ENCODE measurements at regions not wholly inside any gene's neighbourhood (a gene's known extent, or its start where the extent isn't known, plus 50 kb on each side); places are given as distances from the start of the nearest gene placed in this dataset.

GRCh38 chr6:11653028-11653583 lies 115.6 kb downstream of the TMEM170B start:
- Histone ChIP-seq H2BK20ac (ENCODE audit: low read depth, low read length) (peak overlapping the region; percentile 99), H3K14ac (replicated peaks; ENCODE audit: low read depth, low read length) (peak overlapping the region; percentile 87), H3K27ac (ENCODE audit: insufficient read depth, low read length) (peak overlapping the region; percentile 63), H2AFZ (replicated peaks; ENCODE audit: low read length, poor library complexity) (peak overlapping the region; percentile 56), H2BK5ac (ENCODE audit: low read depth, low read length, poor library complexity, severe bottlenecking) (peak overlapping the region; percentile 89), H3K4me1 (ENCODE audit: control insufficient read depth, insufficient read depth, low read length) (peaks cover 36% of the 10 kb centered on the region), H3K9ac (ENCODE audit: low read depth, low read length) (no peak overlapping the region), H3K18ac (ENCODE audit: low read depth, low read length) (peak overlapping the region; percentile 62), H3K4me2 (ENCODE audit: low read depth, low read length) (peak overlapping the region; percentile 16), H4K20me1 (ENCODE audit: insufficient read depth, low read length) (no peaks in the 10 kb centered on the region), H4K5ac (ENCODE audit: low read depth, low read length) (peak overlapping the region; percentile 13; the same call in 1 of the 2 replicates), H3K9me1 (ENCODE audit: insufficient read depth, low read length) (peaks cover 27% of the 10 kb centered on the region), H3K27me3 (ENCODE audit: control insufficient read depth, insufficient read depth, low read length) (no peaks in the 10 kb centered on the region), H3K23ac (ENCODE audit: low read depth, low read length) (peak overlapping the region; percentile 89), H2BK120ac (ENCODE audit: low read depth, low read length) (peak overlapping the region; percentile 97), H3K9me3 (ENCODE audit: control insufficient read depth, insufficient read depth, low read length) (no peaks in the 10 kb centered on the region), H3K4me3 (ENCODE audit: insufficient read depth, low read depth, low read length) (no peak overlapping the region), H4K91ac (ENCODE audit: insufficient read depth, low read depth, low read length) (peak overlapping the region; percentile 96), H2AK9ac (replicated peaks; ENCODE audit: low read depth, low read length, poor library complexity) (peak overlapping the region; percentile 66), H3K56ac (ENCODE audit: extremely low read depth, insufficient read depth, low read length) (peak overlapping the region; percentile 86), H3K79me1 (ENCODE audit: low read depth in 1 of 2, low read length in 2 of 2) (peaks cover 0 to 13% of the 10 kb centered on the region in 2 experiments; a peak in 2 of 4 replicates), H3K4ac (ENCODE audit: low read depth, low read length) (peak overlapping the region; percentile 95), H2BK15ac (ENCODE audit: low read depth, low read length) (peak overlapping the region; percentile 93; the same call in 2 of the 3 replicates), H3K36me3 (ENCODE audit: control insufficient read depth, insufficient read depth, low read length) (no peaks in the 10 kb centered on the region), H2AK5ac (ENCODE audit: low read depth, low read length) (peak overlapping the region; percentile 78), H4K8ac (ENCODE audit: low read depth in 2 of 2, low read length in 2 of 2) (peak overlapping the region; percentile 53 to 93; a peak in 3 of 4 replicates)
- POLR2A ChIA-PET (ENCODE audit: unreplicated experiment) = interaction anchor here (1.3 kb wide), 1 partner anchor 37 kb away, joined by 3 read pairs; no protein-coding TSS in a partner anchor
- BruUV-seq (replicated peaks) = no TSS peak
- no peak for TF ChIP-seq POLR2A (IDR thresholded peaks at IDR 0.05; ENCODE audit: low read depth, low read length)
- TF ChIP-seq CHD1 (IDR thresholded peaks at IDR 0.05; ENCODE audit: low read depth, low read length) = no peak
- TF ChIP-seq MAZ (IDR thresholded peaks at IDR 0.05; ENCODE audit: borderline replicate concordance, low read depth, low read length) = peak; percentile 40; the same call in 1 of the 2 replicates
- no peak for TF ChIP-seq CTCF (conservative IDR thresholded peaks at IDR 0.05; ENCODE audit: low read depth, low read length)
- peak; percentile 59 for TF ChIP-seq RCOR1 (IDR thresholded peaks at IDR 0.05; ENCODE audit: insufficient replicate concordance, low read length)
- TF ChIP-seq, protein P1, sequence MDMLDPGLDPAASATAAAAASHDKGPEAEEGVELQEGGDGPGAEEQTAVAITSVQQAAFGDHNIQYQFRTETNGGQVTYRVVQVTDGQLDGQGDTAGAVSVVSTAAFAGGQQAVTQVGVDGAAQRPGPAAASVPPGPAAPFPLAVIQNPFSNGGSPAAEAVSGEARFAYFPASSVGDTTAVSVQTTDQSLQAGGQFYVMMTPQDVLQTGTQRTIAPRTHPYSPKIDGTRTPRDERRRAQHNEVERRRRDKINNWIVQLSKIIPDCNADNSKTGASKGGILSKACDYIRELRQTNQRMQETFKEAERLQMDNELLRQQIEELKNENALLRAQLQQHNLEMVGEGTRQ (IDR thresholded peaks at IDR 0.05; ENCODE audit: low read depth, low read length) = no peak
- TF ChIP-seq, protein P2, sequence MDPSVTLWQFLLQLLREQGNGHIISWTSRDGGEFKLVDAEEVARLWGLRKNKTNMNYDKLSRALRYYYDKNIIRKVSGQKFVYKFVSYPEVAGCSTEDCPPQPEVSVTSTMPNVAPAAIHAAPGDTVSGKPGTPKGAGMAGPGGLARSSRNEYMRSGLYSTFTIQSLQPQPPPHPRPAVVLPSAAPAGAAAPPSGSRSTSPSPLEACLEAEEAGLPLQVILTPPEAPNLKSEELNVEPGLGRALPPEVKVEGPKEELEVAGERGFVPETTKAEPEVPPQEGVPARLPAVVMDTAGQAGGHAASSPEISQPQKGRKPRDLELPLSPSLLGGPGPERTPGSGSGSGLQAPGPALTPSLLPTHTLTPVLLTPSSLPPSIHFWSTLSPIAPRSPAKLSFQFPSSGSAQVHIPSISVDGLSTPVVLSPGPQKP (IDR thresholded peaks at IDR 0.05; ENCODE audit: borderline replicate concordance, low read depth, low read length) = no peak
- 0 out of 2 replicates have a peak, but pooled peaks have one; percentile 0 for TF ChIP-seq MAFK (IDR thresholded peaks at IDR 0.05; ENCODE audit: low read depth, low read length)
- 0 out of 2 replicates have a peak, but pooled peaks have one; percentile 39 for TF ChIP-seq MXI1 (IDR thresholded peaks at IDR 0.05; ENCODE audit: borderline replicate concordance, low read depth, low read length)
- TF ChIP-seq CEBPB (IDR thresholded peaks at IDR 0.05; ENCODE audit: low read depth, low read length) = 0 out of 2 replicates have a peak, but pooled peaks have one; percentile 9
- peak; percentile 94 for TF ChIP-seq FOS (IDR thresholded peaks at IDR 0.05; ENCODE audit: low read depth, low read length)
- TF ChIP-seq BHLHE40 (IDR thresholded peaks at IDR 0.05; ENCODE audit: low read depth, low read length) = peak; percentile 81
- intact Hi-C loops (cut with micrococcal nuclease) = loop anchor here (1.0 to 10.0 kb wide), 3 partner anchors 67 to 1242 kb away; no protein-coding TSS in a partner anchor
- peak; percentile 97 for DNase-seq
- WGBS, 2 experiments (ENCODE audit: extremely low coverage in 2 of 2, insufficient read length in 1 of 2) = 0% methylated on average over 2 of the region's 8 CpGs; no CpG with 5 or more reads in 1 of the 2 experiments
- CTCF ChIA-PET = interaction anchor here (0.5 to 1.0 kb wide), 3 partner anchors 37 to 519 kb away, joined by 4 to 8 read pairs (median 4); no protein-coding TSS in a partner anchor
- dilution Hi-C loops (cut with HindIII; ENCODE audit: low sequenced_read_pairs, unreplicated experiment) = no loop called here
- ATAC-seq (ENCODE audit: low read depth) = peak; percentile 61
- in situ Hi-C loops (cut with MboI; ENCODE audit: low sequenced_read_pairs) = loop anchor here (5.0 to 10.0 kb wide), 3 partner anchors 36 to 942 kb away; no protein-coding TSS in a partner anchor
